IMR-90 (cell line): ENCODE measurements at regions not wholly inside any gene's neighbourhood (a gene's known extent, or its start where the extent isn't known, plus 50 kb on each side); places are given as distances from the start of the nearest gene placed in this dataset.

Experiments used
- ATAC-seq: fragments of 200-7000 bp; cut with Tn5 transposase; 2 replicates; pipeline ENCODE4 v1.9.1; 2020; ENCODE audit warnings: low read depth, mild to moderate bottlenecking, moderate library complexity
- BruUV-seq: library from RNA; stranded (reverse); fragments of 400-500 nt; replicated peaks from 2 replicates; lab custom pipeline; 2021; lab: Mats Ljungman, UMichigan
- CTCF ChIA-PET: fragments of 300-600 bp; formaldehyde crosslinking; extraction: SDS; loops from one replicate; lab custom pipeline; 2021; ENCODE audit warnings: antibody characterized with exemption; lab: Yijun Ruan, JAX
- POLR2A ChIA-PET: fragments of 300-600 bp; sonication (Branson Sonifier 250); formaldehyde crosslinking; loops from one replicate; lab custom pipeline; 2022; ENCODE audit warnings: antibody characterized with exemption; ENCODE audit not compliant: unreplicated experiment; lab: Charles Lee
- DNase-seq: peaks from one replicate; pipeline ENCODE4 v3.0.0; 2013
- H2AFZ ChIP-seq: replicated peaks from 2 replicates; pipeline ENCODE3; 2013; ENCODE audit warnings: low read length, mild to moderate bottlenecking; ENCODE audit not compliant: poor library complexity
- H2AK5ac ChIP-seq: 2 replicates; pipeline ENCODE4 v1.6.1; 2013; ENCODE audit warnings: low read depth, low read length, inconsistent platforms
- H2AK9ac ChIP-seq: replicated peaks from 2 replicates; pipeline ENCODE3; 2013; ENCODE audit warnings: mild to moderate bottlenecking, low read depth, low read length, moderate library complexity; ENCODE audit not compliant: poor library complexity
- H2BK120ac ChIP-seq: 2 replicates; pipeline ENCODE4 v1.6.1; 2013; ENCODE audit warnings: low read depth, low read length, inconsistent platforms
- H2BK15ac ChIP-seq: 3 replicates; pipeline ENCODE4 v1.6.1; 2013; ENCODE audit warnings: low read depth, low read length, inconsistent platforms
- H2BK20ac ChIP-seq: 2 replicates; pipeline ENCODE4 v1.6.1; 2013; ENCODE audit warnings: low read depth, mild to moderate bottlenecking, inconsistent platforms, low read length, moderate library complexity
- H2BK5ac ChIP-seq: 2 replicates; pipeline ENCODE4 v1.6.1; 2013; ENCODE audit warnings: mild to moderate bottlenecking, low read depth, low read length, inconsistent platforms; ENCODE audit not compliant: poor library complexity, severe bottlenecking
- H3K14ac ChIP-seq: replicated peaks from 2 replicates; pipeline ENCODE4 v1.6.1; 2013; ENCODE audit warnings: low read depth, low read length, inconsistent platforms
- H3K18ac ChIP-seq: 2 replicates; pipeline ENCODE4 v1.6.1; 2013; ENCODE audit warnings: low read depth, low read length, control low read depth
- H3K23ac ChIP-seq: 2 replicates; pipeline ENCODE4 v1.6.1; 2013; ENCODE audit warnings: low read depth, low read length, inconsistent platforms
- H3K27ac ChIP-seq: 2 replicates; pipeline ENCODE4 v1.5.1; 2013; ENCODE audit warnings: mild to moderate bottlenecking, control low read depth, low read length; ENCODE audit not compliant: insufficient read depth
- H3K27me3 ChIP-seq: 2 replicates; pipeline ENCODE4 v1.6.1; 2013; ENCODE audit warnings: low read length; ENCODE audit not compliant: control insufficient read depth, insufficient read depth
- H3K36me3 ChIP-seq: 2 replicates; pipeline ENCODE4 v1.6.1; 2013; ENCODE audit warnings: low read length, mixed read lengths; ENCODE audit not compliant: control insufficient read depth, insufficient read depth
- H3K4ac ChIP-seq: 2 replicates; pipeline ENCODE4 v1.6.1; 2013; ENCODE audit warnings: low read depth, low read length, inconsistent platforms
- H3K4me1 ChIP-seq: 2 replicates; pipeline ENCODE4 v1.6.1; 2013; ENCODE audit warnings: low read length, mixed read lengths; ENCODE audit not compliant: control insufficient read depth, insufficient read depth
- H3K4me2 ChIP-seq: 2 replicates; pipeline ENCODE4 v1.6.1; 2013; ENCODE audit warnings: low read depth, mild to moderate bottlenecking, control low read depth, low read length, moderate library complexity
- H3K4me3 ChIP-seq: 2 replicates; pipeline ENCODE4 v1.5.1; 2013; ENCODE audit warnings: low read depth, mild to moderate bottlenecking, control low read depth, low read length, moderate library complexity; ENCODE audit not compliant: insufficient read depth
- H3K56ac ChIP-seq: 2 replicates; pipeline ENCODE4 v1.6.1; 2013; ENCODE audit warnings: low read length, inconsistent platforms; ENCODE audit not compliant: insufficient read depth; ENCODE audit errors: extremely low read depth
- H3K79me1 ChIP-seq, 2 experiments: 2 replicates each; pipeline ENCODE4 v1.6.1; 2013; ENCODE audit warnings: low read length in 2 of 2, inconsistent platforms in 1 of 2, low read depth in 1 of 2
- H3K9ac ChIP-seq: 2 replicates; pipeline ENCODE4 v1.6.1; 2013; ENCODE audit warnings: low read depth, low read length, control low read depth
- H3K9me1 ChIP-seq: 2 replicates; pipeline ENCODE4 v1.6.1; 2013; ENCODE audit warnings: low read length, inconsistent platforms; ENCODE audit not compliant: insufficient read depth
- H3K9me3 ChIP-seq: 2 replicates; pipeline ENCODE4 v1.6.1; 2013; ENCODE audit warnings: low read length; ENCODE audit not compliant: control insufficient read depth, insufficient read depth
- H4K20me1 ChIP-seq: 2 replicates; pipeline ENCODE4 v1.6.1; 2013; ENCODE audit warnings: low read length, inconsistent platforms; ENCODE audit not compliant: insufficient read depth
- H4K5ac ChIP-seq: 2 replicates; pipeline ENCODE4 v1.6.1; 2013; ENCODE audit warnings: mild to moderate bottlenecking, low read depth, low read length, control low read depth
- H4K8ac ChIP-seq, 2 experiments: 2 replicates each; pipeline ENCODE4 v1.6.1; 2013; ENCODE audit warnings: low read depth in 2 of 2, low read length in 2 of 2, control low read depth in 1 of 2, inconsistent platforms in 1 of 2
- H4K91ac ChIP-seq: 2 replicates; pipeline ENCODE4 v1.6.1; 2013; ENCODE audit warnings: low read depth, low read length, inconsistent platforms; ENCODE audit not compliant: insufficient read depth
- BHLHE40 ChIP-seq: fragments of 150-350 bp; IDR thresholded peaks from 2 replicates; pipeline ENCODE4 v1.6.1; 2016; ENCODE audit warnings: mild to moderate bottlenecking, low read depth, low read length
- CEBPB ChIP-seq: IDR thresholded peaks from 2 replicates; pipeline ENCODE4 v1.6.1; 2012; ENCODE audit warnings: low read depth, low read length, improper control_type of control experiment
- CHD1 ChIP-seq: IDR thresholded peaks from 2 replicates; pipeline ENCODE4 v1.6.1; 2012; ENCODE audit warnings: low read depth, low read length, improper control_type of control experiment
- CTCF ChIP-seq: conservative IDR thresholded peaks from 2 replicates; pipeline ENCODE4 v1.5.1; 2012; ENCODE audit warnings: mild to moderate bottlenecking, low read depth, low read length, improper control_type of control experiment
- ELK1 ChIP-seq: fragments of 150-350 bp; IDR thresholded peaks from 2 replicates; pipeline ENCODE4 v1.6.1; 2016; ENCODE audit warnings: low read depth, mild to moderate bottlenecking, low read length, moderate library complexity, borderline replicate concordance
- FOS ChIP-seq: fragments of 150-350 bp; IDR thresholded peaks from 2 replicates; pipeline ENCODE4 v1.6.1; 2016; ENCODE audit warnings: low read depth, low read length
- MAFK ChIP-seq: IDR thresholded peaks from 2 replicates; pipeline ENCODE4 v1.6.1; 2012; ENCODE audit warnings: low read depth, low read length, improper control_type of control experiment
- MAZ ChIP-seq: IDR thresholded peaks from 2 replicates; pipeline ENCODE4 v1.6.1; 2012; ENCODE audit warnings: low read depth, mild to moderate bottlenecking, low read length, improper control_type of control experiment, moderate library complexity, borderline replicate concordance
- MXI1 ChIP-seq: IDR thresholded peaks from 2 replicates; pipeline ENCODE4 v1.6.1; 2012; ENCODE audit warnings: low read depth, mild to moderate bottlenecking, low read length, moderate library complexity, borderline replicate concordance
- NFE2L2 ChIP-seq: fragments of 150-350 bp; IDR thresholded peaks from 2 replicates; pipeline ENCODE4 v1.6.1; 2016; ENCODE audit warnings: low read depth, mild to moderate bottlenecking, low read length
- POLR2A ChIP-seq: IDR thresholded peaks from 2 replicates; pipeline ENCODE4 v1.6.1; 2012; ENCODE audit warnings: mild to moderate bottlenecking, low read depth, low read length
- RAD21 ChIP-seq: IDR thresholded peaks from 2 replicates; pipeline ENCODE4 v1.6.1; 2012; ENCODE audit warnings: low read length, improper control_type of control experiment
- RCOR1 ChIP-seq: IDR thresholded peaks from 2 replicates; pipeline ENCODE4 v1.6.1; 2012; ENCODE audit warnings: mild to moderate bottlenecking, low read length, improper control_type of control experiment; ENCODE audit not compliant: insufficient replicate concordance
- RFX5 ChIP-seq: IDR thresholded peaks from 2 replicates; pipeline ENCODE4 v1.8.0; 2012; ENCODE audit warnings: low read depth, mild to moderate bottlenecking, low read length, moderate library complexity
- SMC3 ChIP-seq: fragments of 150-350 bp; IDR thresholded peaks from 2 replicates; pipeline ENCODE4 v1.6.1; 2016; ENCODE audit warnings: low read depth, mild to moderate bottlenecking, antibody characterized with exemption, low read length, moderate library complexity
- USF2 ChIP-seq: fragments of 150-350 bp; IDR thresholded peaks from 2 replicates; pipeline ENCODE4 v1.6.1; 2017; ENCODE audit warnings: mild to moderate bottlenecking, antibody characterized with exemption, low read length, low read depth
- WGBS, 2 experiments: methylation state at CpG; one replicate each; pipeline versions ENCODE4 v1.1.5 to v1.1.7; 2013; ENCODE audit warnings: missing lambda C conversion rate in 2 of 2; ENCODE audit not compliant: insufficient read length in 1 of 2; ENCODE audit errors: extremely low coverage in 2 of 2; 5-methylcytosine and 5-hydroxymethylcytosine counted together
- dilution Hi-C: fragments of 300-500 bp; cut with HindIII; formaldehyde crosslinking; loops from one replicate; pipeline ENCODE4 v1.14.3; 2018; ENCODE audit warnings: low sequenced_read_pairs; ENCODE audit not compliant: unreplicated experiment
- in situ Hi-C: fragments of 300-500 bp; cut with MboI; formaldehyde crosslinking; loops from 3 replicates; pipeline ENCODE4 v1.14.3; 2019; ENCODE audit warnings: low sequenced_read_pairs, inconsistent platforms, mixed read lengths
- intact Hi-C: fragments of 100-400 bp; cut with micrococcal nuclease; formaldehyde crosslinking; loops from 2 replicates; pipeline ENCODE4 v1.10.0; 2022

- no peak for ATAC-seq
- no CpG with 5 or more reads among the region's 3 CpGs for WGBS, 2 experiments
- H2BK20ac ChIP-seq: no peak overlapping the region
Measured at GRCh38 chr6:92790381-92790780, 629.0 kb downstream of the EPHA7 start.

More at GRCh38 chr6:92790381-92790780, 629.0 kb downstream of the EPHA7 start:
- H2BK120ac ChIP-seq: no peak overlapping the region
- H3K18ac ChIP-seq: no peak overlapping the region
- no peak overlapping the region for H4K8ac ChIP-seq
- no peaks in the 10 kb centered on the region for H3K27me3 ChIP-seq
- no peaks in the 10 kb centered on the region for H3K4me1 ChIP-seq
- no peak overlapping the region for H2BK15ac ChIP-seq
- dilution Hi-C loops (no loop called here), in situ Hi-C loops (no loop called here), intact Hi-C loops (no loop called here)
- CTCF ChIA-PET: no interaction called here
- H3K14ac ChIP-seq: no peak overlapping the region
- TF ChIP-seq MAZ (no peak), FOS (no peak), NFE2L2 (no peak), RAD21 (no peak), CHD1 (no peak), POLR2A (no peak), BHLHE40 (no peak), CEBPB (no peak), USF2 (no peak), SMC3 (no peak), RCOR1 (no peak), CTCF (no peak), RFX5 (no peak), MAFK (no peak), MXI1 (no peak), ELK1 (no peak)
- no peaks in the 10 kb centered on the region for H3K79me1 ChIP-seq
- H2AK9ac ChIP-seq: no peak overlapping the region
- H3K4ac ChIP-seq: no peak overlapping the region
- no peak overlapping the region for H3K4me3 ChIP-seq
- no peaks in the 10 kb centered on the region for H4K20me1 ChIP-seq
- H4K5ac ChIP-seq: no peak overlapping the region
- H3K23ac ChIP-seq: no peak overlapping the region
- H3K27ac ChIP-seq: no peak overlapping the region
- H3K9me1 ChIP-seq: no peaks in the 10 kb centered on the region
- no peak for DNase-seq
- POLR2A ChIA-PET: no interaction called here
- no peak overlapping the region for H2AFZ ChIP-seq
- H3K9ac ChIP-seq: no peak overlapping the region
- no peaks in the 10 kb centered on the region for H3K36me3 ChIP-seq
- no peak overlapping the region for H3K4me2 ChIP-seq
- H3K9me3 ChIP-seq: no peaks in the 10 kb centered on the region
- BruUV-seq: no TSS peak
- H4K91ac ChIP-seq: no peak overlapping the region
- no peak overlapping the region for H3K56ac ChIP-seq
- H2AK5ac ChIP-seq: no peak overlapping the region
- H2BK5ac ChIP-seq: no peak overlapping the region
